Esophagus muscularis mucosa (tissue), 4 donors: ENCODE measurements at regions not wholly inside any gene's neighbourhood (a gene's known extent, or its start where the extent isn't known, plus 50 kb on each side); places are given as distances from the start of the nearest gene placed in this dataset.

ENCODE experiments used
- DNase-seq: peaks from one replicate; pipeline ENCODE4 v3.0.0-alpha.2; 2017; ENCODE audit errors: extremely low spot score
- H3K27ac ChIP-seq, 4 donors: fragments of 200-600 bp; sonication (generic); replicated peaks in 1 of 4; 1 replicate in 3 of 4; 2 replicates in 1 of 4; pipeline ENCODE4 v1.5.1; 2016 to 2019; ENCODE audit warnings: mild to moderate bottlenecking in 1 of 4
- H3K27me3 ChIP-seq, 4 donors: fragments of 200-600 bp; sonication (generic); one replicate each; pipeline versions ENCODE4 v1.5.1 to v1.6.0; 2016 to 2019
- H3K36me3 ChIP-seq, 4 donors: fragments of 200-600 bp; sonication (generic); one replicate each; pipeline ENCODE4 v1.5.1; 2016 to 2019
- H3K4me1 ChIP-seq, 4 donors: fragments of 200-600 bp; sonication (generic); one replicate each; pipeline ENCODE4 v1.5.1; 2016 to 2019
- H3K4me3 ChIP-seq, 4 donors: fragments of 200-600 bp; sonication (generic); 1 replicate in 2 of 4; 2 replicates in 2 of 4; pipeline ENCODE4 v1.5.1; 2016 to 2019; ENCODE audit warnings: mild to moderate bottlenecking in 4 of 4, moderate library complexity in 1 of 4
- H3K9me3 ChIP-seq, 4 donors: fragments of 200-600 bp; sonication (generic); 1 replicate in 3 of 4; 2 replicates in 1 of 4; pipeline ENCODE4 v1.5.1; 2016 to 2019
- EP300 ChIP-seq: sonication (generic); formaldehyde crosslinking; IDR thresholded peaks from one replicate; pipeline ENCODE4 v1.6.1; 2017; ENCODE audit warnings: antibody characterized with exemption
- POLR2A ChIP-seq: fragments of 450-650 bp; IDR thresholded peaks from one replicate; pipeline ENCODE4 v1.6.1; 2017; ENCODE audit warnings: antibody characterized with exemption, moderate library complexity, mild to moderate bottlenecking, low read depth
- POLR2AphosphoS5 ChIP-seq, 2 donors: sonication (generic); formaldehyde crosslinking; IDR thresholded peaks; one replicate each; pipeline ENCODE4 v1.6.1; 2017; ENCODE audit warnings: antibody characterized with exemption in 2 of 2
- WGBS: methylation state at CpG from one replicate; pipeline ENCODE4 v1.1.5; 2018; 5-methylcytosine and 5-hydroxymethylcytosine counted together
- intact Hi-C: fragments of 100-400 bp; cut with DNase I; formaldehyde crosslinking; loops from one replicate; pipeline ENCODE4 v1.15.1; 2023
- TF ChIP-seq, protein P1 (sequence below), 3 experiments: fragments of 200-600 bp in 2 of 3; fragments of 450-650 bp in 1 of 3; sonication (generic) in 2 of 3; IDR thresholded peaks; one replicate each; pipeline ENCODE4 v1.5.1; 2017 to 2019; ENCODE audit warnings: antibody characterized with exemption in 3 of 3, mild to moderate bottlenecking in 2 of 3, moderate library complexity in 1 of 3

- Histone ChIP-seq H3K4me1 (no peaks in the 10 kb centered on the region), H3K9me3 (peaks cover 0 to 7% (median 2%) of the 10 kb centered on the region in 4 donors), H3K27ac (no peak overlapping the region), H3K36me3 (no peaks in the 10 kb centered on the region), H3K4me3 (no peak overlapping the region), H3K27me3 (no peaks in the 10 kb centered on the region)
- TF ChIP-seq EP300 (no peak), POLR2A (no peak), POLR2AphosphoS5 (IDR thresholded peaks at IDR 0.05) (no peak)
- TF ChIP-seq, protein P1, sequence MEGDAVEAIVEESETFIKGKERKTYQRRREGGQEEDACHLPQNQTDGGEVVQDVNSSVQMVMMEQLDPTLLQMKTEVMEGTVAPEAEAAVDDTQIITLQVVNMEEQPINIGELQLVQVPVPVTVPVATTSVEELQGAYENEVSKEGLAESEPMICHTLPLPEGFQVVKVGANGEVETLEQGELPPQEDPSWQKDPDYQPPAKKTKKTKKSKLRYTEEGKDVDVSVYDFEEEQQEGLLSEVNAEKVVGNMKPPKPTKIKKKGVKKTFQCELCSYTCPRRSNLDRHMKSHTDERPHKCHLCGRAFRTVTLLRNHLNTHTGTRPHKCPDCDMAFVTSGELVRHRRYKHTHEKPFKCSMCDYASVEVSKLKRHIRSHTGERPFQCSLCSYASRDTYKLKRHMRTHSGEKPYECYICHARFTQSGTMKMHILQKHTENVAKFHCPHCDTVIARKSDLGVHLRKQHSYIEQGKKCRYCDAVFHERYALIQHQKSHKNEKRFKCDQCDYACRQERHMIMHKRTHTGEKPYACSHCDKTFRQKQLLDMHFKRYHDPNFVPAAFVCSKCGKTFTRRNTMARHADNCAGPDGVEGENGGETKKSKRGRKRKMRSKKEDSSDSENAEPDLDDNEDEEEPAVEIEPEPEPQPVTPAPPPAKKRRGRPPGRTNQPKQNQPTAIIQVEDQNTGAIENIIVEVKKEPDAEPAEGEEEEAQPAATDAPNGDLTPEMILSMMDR (IDR thresholded peaks at IDR 0.05) = no peak
- WGBS = 86% methylated on average over 5 of the region's 5 CpGs
- no peak for DNase-seq
- intact Hi-C loops = no loop called here
These were observed 496.7 kb upstream of the RBFOX1 start for GRCh38 chr16:6835941-6836340.

- no peak for DNase-seq
- Histone ChIP-seq H3K4me1 (no peaks in the 10 kb centered on the region), H3K9me3 (peaks cover 0 to 7% (median 2%) of the 10 kb centered on the region in 4 donors), H3K4me3 (no peak overlapping the region), H3K27ac (no peak overlapping the region), H3K36me3 (no peaks in the 10 kb centered on the region), H3K27me3 (no peaks in the 10 kb centered on the region)
- WGBS = 80% methylated on average over 2 of the region's 2 CpGs
- intact Hi-C loops = no loop called here
- TF ChIP-seq, protein P1 (IDR thresholded peaks at IDR 0.05) = no peak
- no peak for TF ChIP-seq POLR2A
- TF ChIP-seq EP300 = no peak
- no peak for TF ChIP-seq POLR2AphosphoS5 (IDR thresholded peaks at IDR 0.05)
These were observed 497.1 kb upstream of the RBFOX1 start for GRCh38 chr16:6835516-6835915.

- WGBS = 87% methylated on average over 7 of the region's 7 CpGs
- Histone ChIP-seq H3K36me3 (no peaks in the 10 kb centered on the region), H3K4me1 (no peaks in the 10 kb centered on the region), H3K9me3 (no peaks in the 10 kb centered on the region), H3K4me3 (no peak overlapping the region), H3K27me3 (no peaks in the 10 kb centered on the region), H3K27ac (no peak overlapping the region)
- no peak for DNase-seq
- TF ChIP-seq, protein P1 (IDR thresholded peaks at IDR 0.05) = no peak
- TF ChIP-seq EP300 (no peak), POLR2AphosphoS5 (IDR thresholded peaks at IDR 0.05) (no peak), POLR2A (no peak)
- intact Hi-C loops = no loop called here
These were observed 504.0 kb upstream of the RBFOX1 start for GRCh38 chr16:6828690-6829089.

- Histone ChIP-seq H3K27ac (no peak overlapping the region), H3K9me3 (no peaks in the 10 kb centered on the region), H3K27me3 (no peaks in the 10 kb centered on the region), H3K4me3 (no peak overlapping the region), H3K36me3 (no peaks in the 10 kb centered on the region), H3K4me1 (no peaks in the 10 kb centered on the region)
- intact Hi-C loops = no loop called here
- DNase-seq = no peak
- TF ChIP-seq EP300 = no peak
- no peak for TF ChIP-seq POLR2A
- TF ChIP-seq POLR2AphosphoS5 (IDR thresholded peaks at IDR 0.05) = no peak
- 36% methylated on average over 1 of the region's 1 CpG for WGBS
These were observed 504.7 kb upstream of the RBFOX1 start for GRCh38 chr16:6827931-6828330.

DNA sequence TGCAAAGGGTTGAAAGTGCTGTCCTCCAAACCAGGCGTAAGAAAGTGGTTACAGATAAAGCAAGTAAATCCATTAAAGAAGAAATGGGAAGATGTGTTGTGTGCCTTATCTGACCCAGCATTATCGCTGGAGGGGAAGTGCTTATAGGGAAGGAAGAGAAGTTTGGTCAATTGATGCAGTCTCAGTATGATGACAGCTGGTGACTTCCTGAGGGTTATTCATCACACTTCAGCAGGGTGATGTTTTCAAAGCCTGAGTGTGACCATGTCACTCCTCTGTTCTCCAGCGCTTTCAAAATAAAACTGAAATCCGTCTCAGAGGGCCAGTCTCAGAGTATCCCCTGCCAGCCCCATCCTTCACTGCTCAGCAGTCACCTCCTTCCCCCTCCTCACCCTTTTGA is 505.4 kb upstream of the RBFOX1 start:
- Histone ChIP-seq H3K9me3 (no peaks in the 10 kb centered on the region), H3K27ac (no peak overlapping the region), H3K36me3 (no peaks in the 10 kb centered on the region), H3K4me3 (no peak overlapping the region), H3K27me3 (no peaks in the 10 kb centered on the region), H3K4me1 (no peaks in the 10 kb centered on the region)
- TF ChIP-seq POLR2AphosphoS5 (IDR thresholded peaks at IDR 0.05) (no peak), POLR2A (no peak)
- 30% methylated on average over 4 of the region's 4 CpGs for WGBS
- DNase-seq = no peak
- intact Hi-C loops = no loop called here

- no peaks in the 10 kb centered on the region for H3K27me3 ChIP-seq
- H3K27ac ChIP-seq = no peak overlapping the region
- no peaks in the 10 kb centered on the region for H3K4me1 ChIP-seq
- no peaks in the 10 kb centered on the region for H3K36me3 ChIP-seq
- DNase-seq = no peak
- no peak overlapping the region for H3K4me3 ChIP-seq
- no peak for TF ChIP-seq POLR2AphosphoS5 (IDR thresholded peaks at IDR 0.05)
- TF ChIP-seq POLR2A = no peak
- TF ChIP-seq, protein P1 (IDR thresholded peaks at IDR 0.05) = no peak
- no peak for TF ChIP-seq EP300
- 76% methylated on average over 4 of the region's 4 CpGs for WGBS
- H3K9me3 ChIP-seq = no peaks in the 10 kb centered on the region
- intact Hi-C loops = no loop called here
These were observed 510.6 kb upstream of the RBFOX1 start for GRCh38 chr16:6822041-6822440.
